Smooth muscle cell (in vitro differentiated cells): ENCODE measurements at regions not wholly inside any gene's neighbourhood (a gene's known extent, or its start where the extent isn't known, plus 50 kb on each side); places are given as distances from the start of the nearest gene placed in this dataset.

ENCODE experiments used
- DNase-seq: peaks from one replicate; lab custom pipeline; 2025; ENCODE audit not compliant: unreplicated experiment; lab: John Stamatoyannopoulos, UW
- H2AFZ ChIP-seq: fragments of 200-600 bp; sonication (generic); 2 replicates; pipeline ENCODE4 v1.6.0; 2016; ENCODE audit warnings: antibody characterized with exemption, low read depth, mild to moderate bottlenecking
- H3F3A ChIP-seq: fragments of 200-600 bp; sonication (generic); 2 replicates; pipeline ENCODE4 v1.6.0; 2017; ENCODE audit warnings: antibody characterized with exemption, low read depth
- H3K27ac ChIP-seq: fragments of 200-600 bp; sonication (generic); 2 replicates; pipeline ENCODE4 v1.5.1; 2016; ENCODE audit warnings: low read depth, mild to moderate bottlenecking
- H3K27me3 ChIP-seq: fragments of 200-600 bp; sonication (generic); 2 replicates; pipeline ENCODE4 v1.6.1; 2016; ENCODE audit warnings: low read depth, mild to moderate bottlenecking
- H3K36me3 ChIP-seq: fragments of 200-600 bp; sonication (generic); 2 replicates; pipeline ENCODE4 v1.5.1; 2016; ENCODE audit warnings: low read depth
- H3K4me1 ChIP-seq: fragments of 200-600 bp; sonication (generic); 2 replicates; pipeline ENCODE4 v1.5.1; 2016; ENCODE audit warnings: low read depth
- H3K4me2 ChIP-seq: fragments of 200-600 bp; sonication (generic); 2 replicates; pipeline ENCODE4 v1.6.0; 2016; ENCODE audit warnings: mild to moderate bottlenecking
- H3K4me3 ChIP-seq: fragments of 200-600 bp; sonication (generic); 2 replicates; pipeline ENCODE4 v1.5.1; 2016; ENCODE audit warnings: mild to moderate bottlenecking
- H3K79me2 ChIP-seq: fragments of 200-600 bp; sonication (generic); 2 replicates; pipeline ENCODE4 v1.6.0; 2016; ENCODE audit warnings: low read depth, mild to moderate bottlenecking
- H3K9ac ChIP-seq: fragments of 200-600 bp; sonication (generic); 2 replicates; pipeline ENCODE4 v1.6.0; 2016; ENCODE audit warnings: low read depth
- H3K9me3 ChIP-seq: fragments of 200-600 bp; sonication (generic); replicated peaks from 2 replicates; pipeline ENCODE4 v1.5.1; 2016; ENCODE audit warnings: low read depth
- H4K20me1 ChIP-seq: fragments of 200-600 bp; sonication (generic); 2 replicates; pipeline ENCODE4 v1.6.0; 2016; ENCODE audit warnings: low read depth
- WGBS: methylation state at CpG from one replicate; pipeline ENCODE4 v1.1.7; 2016; ENCODE audit warnings: low lambda C conversion rate; 5-methylcytosine and 5-hydroxymethylcytosine counted together
- TF ChIP-seq, protein P1 (sequence below): fragments of 200-600 bp; sonication (generic); IDR thresholded peaks from 2 replicates; pipeline ENCODE4 v1.5.1; 2017; ENCODE audit warnings: borderline replicate concordance, mild to moderate bottlenecking, antibody characterized with exemption; ENCODE audit not compliant: insufficient read depth, poor library complexity, severe bottlenecking

DNA sequence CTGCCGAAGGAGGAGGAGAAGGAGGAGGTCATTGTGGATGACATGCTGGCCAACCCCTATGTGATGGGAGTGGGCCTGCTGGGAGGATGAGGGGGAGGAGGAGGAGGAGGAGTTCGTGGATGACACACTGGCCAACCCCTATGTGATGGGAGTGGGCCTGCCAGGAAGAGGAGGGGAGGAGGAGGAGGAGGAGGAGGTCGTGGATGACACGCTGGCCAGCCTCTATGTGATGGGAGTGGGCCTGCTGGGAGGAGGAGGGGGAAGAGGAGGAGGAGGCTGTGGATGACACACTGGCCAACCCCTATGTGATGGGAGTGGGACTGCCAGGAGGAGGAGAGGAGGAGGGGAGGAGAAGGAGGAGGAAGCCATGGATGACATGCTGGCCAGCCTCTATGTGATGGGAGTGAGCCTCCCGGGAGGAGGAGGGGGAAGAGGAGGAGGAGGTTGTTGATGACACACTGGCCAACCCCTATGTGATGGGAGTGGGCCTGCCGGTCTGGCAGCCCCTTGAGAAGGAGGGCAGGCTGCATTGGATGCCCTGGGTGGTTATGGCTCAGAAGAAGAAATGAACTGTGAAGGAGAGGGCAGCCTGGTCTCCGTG is 55.7 kb upstream of the WNT7A start:
- Histone ChIP-seq H3K9me3 (no peaks in the 10 kb centered on the region), H3K9ac (no peak overlapping the region), H3K4me1 (no peaks in the 10 kb centered on the region), H3K27ac (no peak overlapping the region), H2AFZ (no peak overlapping the region), H3K79me2 (no peaks in the 10 kb centered on the region), H3F3A (no peaks in the 10 kb centered on the region), H3K4me3 (no peak overlapping the region), H3K27me3 (no peaks in the 10 kb centered on the region), H4K20me1 (no peaks in the 10 kb centered on the region), H3K36me3 (no peaks in the 10 kb centered on the region), H3K4me2 (no peak overlapping the region)
- 81% methylated on average over 5 of the region's 7 CpGs for WGBS
- TF ChIP-seq, protein P1, sequence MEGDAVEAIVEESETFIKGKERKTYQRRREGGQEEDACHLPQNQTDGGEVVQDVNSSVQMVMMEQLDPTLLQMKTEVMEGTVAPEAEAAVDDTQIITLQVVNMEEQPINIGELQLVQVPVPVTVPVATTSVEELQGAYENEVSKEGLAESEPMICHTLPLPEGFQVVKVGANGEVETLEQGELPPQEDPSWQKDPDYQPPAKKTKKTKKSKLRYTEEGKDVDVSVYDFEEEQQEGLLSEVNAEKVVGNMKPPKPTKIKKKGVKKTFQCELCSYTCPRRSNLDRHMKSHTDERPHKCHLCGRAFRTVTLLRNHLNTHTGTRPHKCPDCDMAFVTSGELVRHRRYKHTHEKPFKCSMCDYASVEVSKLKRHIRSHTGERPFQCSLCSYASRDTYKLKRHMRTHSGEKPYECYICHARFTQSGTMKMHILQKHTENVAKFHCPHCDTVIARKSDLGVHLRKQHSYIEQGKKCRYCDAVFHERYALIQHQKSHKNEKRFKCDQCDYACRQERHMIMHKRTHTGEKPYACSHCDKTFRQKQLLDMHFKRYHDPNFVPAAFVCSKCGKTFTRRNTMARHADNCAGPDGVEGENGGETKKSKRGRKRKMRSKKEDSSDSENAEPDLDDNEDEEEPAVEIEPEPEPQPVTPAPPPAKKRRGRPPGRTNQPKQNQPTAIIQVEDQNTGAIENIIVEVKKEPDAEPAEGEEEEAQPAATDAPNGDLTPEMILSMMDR, result no peak
- no peak for DNase-seq

DNA sequence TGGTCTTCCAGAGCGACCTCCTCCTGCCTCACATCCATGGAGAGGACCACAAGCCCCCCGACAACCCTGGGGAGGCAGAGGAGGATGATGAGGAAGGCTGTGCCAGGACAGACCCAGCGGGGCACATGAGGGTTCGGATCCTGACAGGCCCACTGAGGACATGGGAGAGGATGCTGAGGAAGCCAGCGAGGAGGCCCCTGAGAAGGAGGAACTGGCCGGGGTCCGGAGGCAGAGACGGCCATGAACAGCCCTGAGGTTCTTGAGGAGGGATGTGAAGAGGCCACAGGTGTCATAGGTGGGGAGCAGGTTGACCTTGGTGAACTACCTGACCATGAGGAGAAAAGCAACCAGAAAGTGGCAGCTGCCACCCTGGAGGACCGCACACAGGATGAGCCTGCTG is 54.9 kb upstream of the WNT7A start:
- WGBS, result 93% methylated on average over 9 of the region's 9 CpGs
- Histone ChIP-seq H3K4me2 (no peak overlapping the region), H3K9me3 (no peaks in the 10 kb centered on the region), H3K27ac (no peak overlapping the region), H2AFZ (no peak overlapping the region), H3K4me3 (no peak overlapping the region), H3K79me2 (no peaks in the 10 kb centered on the region), H3K36me3 (no peaks in the 10 kb centered on the region), H3F3A (no peaks in the 10 kb centered on the region), H3K27me3 (no peaks in the 10 kb centered on the region), H4K20me1 (no peaks in the 10 kb centered on the region), H3K9ac (no peak overlapping the region), H3K4me1 (no peaks in the 10 kb centered on the region)
- TF ChIP-seq, protein P1, result no peak
- no peak for DNase-seq

GRCh38 chr3:13934315-13934714 is 54.4 kb upstream of the WNT7A start:
- Histone ChIP-seq H3K36me3 (no peaks in the 10 kb centered on the region), H4K20me1 (no peaks in the 10 kb centered on the region), H3K9me3 (no peaks in the 10 kb centered on the region), H3K27ac (no peak overlapping the region), H3K9ac (no peak overlapping the region), H3K4me1 (no peaks in the 10 kb centered on the region), H3K4me2 (no peak overlapping the region), H3K27me3 (no peaks in the 10 kb centered on the region), H3K79me2 (no peaks in the 10 kb centered on the region), H2AFZ (no peak overlapping the region), H3K4me3 (no peak overlapping the region), H3F3A (no peaks in the 10 kb centered on the region)
- 77% methylated on average over 16 of the region's 16 CpGs for WGBS
- TF ChIP-seq, protein P1, result no peak
- DNase-seq, result no peak

DNA sequence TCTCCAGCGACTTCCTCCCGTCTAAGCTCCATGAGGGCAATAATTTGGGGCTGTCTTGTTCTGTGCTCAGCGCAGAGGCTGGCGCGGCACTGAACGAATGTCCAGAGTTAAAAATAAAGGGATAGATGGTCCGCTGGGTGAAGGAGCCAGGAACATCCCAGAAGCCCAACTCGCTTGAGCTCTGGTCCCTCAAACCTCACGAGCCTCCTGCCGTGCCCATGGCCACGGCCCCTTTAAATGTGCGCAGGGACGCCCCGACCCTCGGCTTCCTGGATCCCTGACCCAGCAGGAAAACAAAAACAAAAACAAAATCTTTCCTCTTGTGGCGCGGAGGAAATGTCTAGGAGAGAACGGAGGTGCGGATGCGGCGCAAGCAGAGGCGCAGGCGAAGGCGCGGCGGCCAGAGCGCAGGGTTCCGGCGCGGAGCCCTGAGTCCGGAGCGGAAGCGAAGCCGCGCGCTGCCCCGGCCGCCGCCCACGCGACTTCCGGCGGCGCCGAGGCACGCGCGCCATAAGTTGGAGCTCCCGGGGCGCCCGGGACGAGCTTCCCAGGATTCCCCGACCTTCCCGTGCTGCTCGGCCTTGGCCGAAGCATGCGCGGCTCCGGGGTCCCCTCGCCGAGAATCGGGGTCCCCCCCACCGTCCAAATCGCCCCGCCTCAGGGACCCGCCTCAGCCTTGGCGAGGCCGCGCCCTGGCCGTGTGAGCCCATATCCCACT is 52.9 kb upstream of the WNT7A start:
- no peak overlapping the region for H3K27ac ChIP-seq
- H3F3A ChIP-seq, result no peaks in the 10 kb centered on the region
- H2AFZ ChIP-seq, result no peak overlapping the region
- H4K20me1 ChIP-seq, result no peaks in the 10 kb centered on the region
- no peak for DNase-seq
- H3K9ac ChIP-seq, result no peak overlapping the region
- H3K79me2 ChIP-seq, result no peaks in the 10 kb centered on the region
- H3K9me3 ChIP-seq, result no peaks in the 10 kb centered on the region
- no peaks in the 10 kb centered on the region for H3K27me3 ChIP-seq
- WGBS, result 97% methylated on average over 59 of the region's 70 CpGs
- no peak overlapping the region for H3K4me2 ChIP-seq
- TF ChIP-seq, protein P1, result no peak
- no peak overlapping the region for H3K4me3 ChIP-seq
- no peaks in the 10 kb centered on the region for H3K4me1 ChIP-seq
- no peaks in the 10 kb centered on the region for H3K36me3 ChIP-seq
